Liver (tissue), 7 donors: ENCODE measurements at regions not wholly inside any gene's neighbourhood (a gene's known extent, or its start where the extent isn't known, plus 50 kb on each side); places are given as distances from the start of the nearest gene placed in this dataset.

Source experiments
- DNase-seq: peaks from one replicate; pipeline ENCODE4 v3.0.0-alpha.2; 2017; ENCODE audit warnings: low spot score
- H3K27ac ChIP-seq, 2 donors: one replicate each; pipeline ENCODE4 v1.7.0; 2013; ENCODE audit warnings: inconsistent platforms in 2 of 2, low read length in 2 of 2, control low read depth in 1 of 2, low read depth in 1 of 2, mild to moderate bottlenecking in 1 of 2
- H3K27me3 ChIP-seq, 4 donors: one replicate each; pipeline versions ENCODE4 v1.6.1 to v1.7.0; 2013; ENCODE audit warnings: low read length in 3 of 4, inconsistent platforms in 1 of 4, mild to moderate bottlenecking in 1 of 4, moderate library complexity in 1 of 4; ENCODE audit not compliant: control insufficient read depth in 4 of 4, insufficient read depth in 4 of 4
- H3K36me3 ChIP-seq, 4 donors: one replicate each; pipeline versions ENCODE4 v1.6.1 to v1.7.0; 2013; ENCODE audit warnings: low read length in 3 of 4, mild to moderate bottlenecking in 3 of 4, low read depth in 1 of 4, moderate library complexity in 1 of 4; ENCODE audit not compliant: control insufficient read depth in 4 of 4, insufficient read depth in 3 of 4
- H3K4me1 ChIP-seq, 4 donors: one replicate each; pipeline versions ENCODE4 v1.6.1 to v1.7.0; 2013; ENCODE audit warnings: low read length in 3 of 4, mild to moderate bottlenecking in 3 of 4, moderate library complexity in 1 of 4; ENCODE audit not compliant: control insufficient read depth in 4 of 4, insufficient read depth in 4 of 4
- H3K4me3 ChIP-seq, 3 donors: one replicate each; pipeline versions ENCODE4 v1.6.1 to v1.7.0; 2013; ENCODE audit warnings: low read length in 3 of 3, control low read depth in 1 of 3, low read depth in 1 of 3, mild to moderate bottlenecking in 1 of 3
- H3K9ac ChIP-seq, 2 donors: one replicate each; pipeline ENCODE4 v1.7.0; 2013; ENCODE audit warnings: low read length in 2 of 2, mild to moderate bottlenecking in 2 of 2, moderate library complexity in 2 of 2, control low read depth in 1 of 2, low read depth in 1 of 2
- H3K9me3 ChIP-seq, 4 donors: one replicate each; pipeline versions ENCODE4 v1.6.1 to v1.7.0; 2013; ENCODE audit warnings: low read length in 3 of 4; ENCODE audit not compliant: control insufficient read depth in 4 of 4
- EGR1 ChIP-seq, 2 donors: IDR thresholded peaks; 2 replicates each; pipeline ENCODE4 v1.6.1; 2016 to 2018; ENCODE audit warnings: antibody characterized with exemption in 2 of 2, low read depth in 2 of 2
- FOXA1 ChIP-seq: IDR thresholded peaks from 2 replicates; pipeline ENCODE4 v1.6.1; 2016; ENCODE audit warnings: antibody characterized with exemption
- FOXA2 ChIP-seq: IDR thresholded peaks from 2 replicates; pipeline ENCODE4 v1.6.1; 2016; ENCODE audit warnings: antibody characterized with exemption
- HNF4A ChIP-seq, 2 donors: conservative IDR thresholded peaks; 2 replicates each; pipeline ENCODE4 v1.6.1; 2016; ENCODE audit warnings: antibody characterized with exemption in 2 of 2, mild to moderate bottlenecking in 2 of 2
- JUND ChIP-seq, 2 donors: IDR thresholded peaks; 2 replicates each; pipeline ENCODE4 v1.6.1; 2016; ENCODE audit warnings: antibody characterized with exemption in 2 of 2
- NR2F2 ChIP-seq: IDR thresholded peaks from 2 replicates; pipeline ENCODE4 v1.6.1; 2016; ENCODE audit warnings: antibody characterized with exemption
- RAD21 ChIP-seq, 2 donors: IDR thresholded peaks; 2 replicates each; pipeline ENCODE4 v1.6.1; 2016; ENCODE audit warnings: antibody characterized with exemption in 2 of 2, mild to moderate bottlenecking in 2 of 2
- RXRA ChIP-seq, 2 donors: IDR thresholded peaks; 2 replicates each; pipeline ENCODE4 v1.6.1; 2017 to 2018; ENCODE audit warnings: antibody characterized with exemption in 2 of 2, mild to moderate bottlenecking in 1 of 2
- SP1 ChIP-seq: IDR thresholded peaks from 2 replicates; pipeline ENCODE4 v1.6.1; 2018; ENCODE audit warnings: antibody characterized with exemption, mild to moderate bottlenecking
- TAF1 ChIP-seq: conservative IDR thresholded peaks from 2 replicates; pipeline ENCODE4 v1.6.1; 2016; ENCODE audit warnings: antibody characterized with exemption, mild to moderate bottlenecking
- YY1 ChIP-seq: IDR thresholded peaks from 2 replicates; pipeline ENCODE4 v1.6.1; 2016; ENCODE audit warnings: antibody characterized with exemption, mild to moderate bottlenecking
- TF ChIP-seq, protein P1 (sequence below): IDR thresholded peaks from 2 replicates; pipeline ENCODE4 v1.6.1; 2016; ENCODE audit warnings: antibody characterized with exemption, mild to moderate bottlenecking
- TF ChIP-seq, protein P2 (sequence below): IDR thresholded peaks from 2 replicates; pipeline ENCODE4 v1.6.1; 2016; ENCODE audit warnings: antibody characterized with exemption
- TF ChIP-seq, protein P3 (sequence below): IDR thresholded peaks from 2 replicates; pipeline ENCODE4 v1.6.1; 2016; ENCODE audit warnings: antibody characterized with exemption
- TF ChIP-seq, protein P4 (sequence below): IDR thresholded peaks from 2 replicates; pipeline ENCODE4 v1.6.1; 2016; ENCODE audit warnings: antibody characterized with exemption
- TF ChIP-seq, protein P5 (sequence below): fragments of 150-350 bp; IDR thresholded peaks from 2 replicates; pipeline ENCODE4 v1.5.1; 2017; ENCODE audit warnings: improper control_type of control experiment, low read depth, low read length; ENCODE audit not compliant: missing input control
- donor health status: healthy.
- donor health status: healthy.
- donor health status: healthy.
- donor health status: healthy.

DNA sequence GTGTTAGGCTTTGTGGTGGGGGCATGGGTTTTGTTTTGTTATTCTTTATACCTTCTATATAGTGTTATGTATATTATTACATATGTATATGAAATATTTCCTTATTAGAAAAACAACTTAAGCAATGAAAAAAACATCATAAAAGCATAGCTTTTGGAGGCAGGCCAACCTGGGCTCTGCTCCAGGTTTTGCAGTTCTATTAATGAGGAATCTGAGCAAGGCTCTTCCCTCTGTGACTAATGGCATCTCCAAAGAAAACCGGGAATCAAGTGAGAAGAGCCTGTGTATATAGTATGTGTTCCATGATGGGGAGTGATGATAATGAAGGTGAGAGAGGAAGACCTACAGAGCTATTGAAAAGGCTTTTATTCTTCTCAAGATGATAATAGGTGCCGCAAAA is 291.1 kb downstream of the CLIC5 start (continued):
- TF ChIP-seq NR2F2 = no peak

DNA sequence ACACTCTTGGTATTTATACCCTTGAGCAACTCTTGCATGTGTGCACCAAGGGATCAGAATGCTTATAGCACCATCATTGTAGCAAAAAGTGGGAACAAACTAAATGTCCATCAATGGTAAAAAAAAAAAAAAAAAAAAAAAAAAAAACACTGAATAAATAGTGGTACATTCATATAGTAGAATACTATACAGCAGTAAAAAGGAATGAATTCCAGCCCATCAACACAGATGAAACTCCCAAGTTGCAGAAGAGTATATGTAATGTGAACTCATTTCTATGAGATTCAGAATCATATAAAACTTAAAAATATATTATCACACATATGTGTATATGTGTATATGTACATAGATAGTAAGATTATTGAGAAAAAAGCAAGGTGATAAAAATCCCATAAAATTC is 291.6 kb downstream of the CLIC5 start:
- no peaks in the 10 kb centered on the region for H3K27me3 ChIP-seq
- H3K27ac ChIP-seq = no peak overlapping the region
- H3K4me3 ChIP-seq = no peak overlapping the region
- no peak for TF ChIP-seq HNF4A (conservative IDR thresholded peaks at IDR 0.05)
- no peak for TF ChIP-seq FOXA2
- no peak for TF ChIP-seq RXRA (IDR thresholded peaks at IDR 0.05)
- TF ChIP-seq, protein P1, sequence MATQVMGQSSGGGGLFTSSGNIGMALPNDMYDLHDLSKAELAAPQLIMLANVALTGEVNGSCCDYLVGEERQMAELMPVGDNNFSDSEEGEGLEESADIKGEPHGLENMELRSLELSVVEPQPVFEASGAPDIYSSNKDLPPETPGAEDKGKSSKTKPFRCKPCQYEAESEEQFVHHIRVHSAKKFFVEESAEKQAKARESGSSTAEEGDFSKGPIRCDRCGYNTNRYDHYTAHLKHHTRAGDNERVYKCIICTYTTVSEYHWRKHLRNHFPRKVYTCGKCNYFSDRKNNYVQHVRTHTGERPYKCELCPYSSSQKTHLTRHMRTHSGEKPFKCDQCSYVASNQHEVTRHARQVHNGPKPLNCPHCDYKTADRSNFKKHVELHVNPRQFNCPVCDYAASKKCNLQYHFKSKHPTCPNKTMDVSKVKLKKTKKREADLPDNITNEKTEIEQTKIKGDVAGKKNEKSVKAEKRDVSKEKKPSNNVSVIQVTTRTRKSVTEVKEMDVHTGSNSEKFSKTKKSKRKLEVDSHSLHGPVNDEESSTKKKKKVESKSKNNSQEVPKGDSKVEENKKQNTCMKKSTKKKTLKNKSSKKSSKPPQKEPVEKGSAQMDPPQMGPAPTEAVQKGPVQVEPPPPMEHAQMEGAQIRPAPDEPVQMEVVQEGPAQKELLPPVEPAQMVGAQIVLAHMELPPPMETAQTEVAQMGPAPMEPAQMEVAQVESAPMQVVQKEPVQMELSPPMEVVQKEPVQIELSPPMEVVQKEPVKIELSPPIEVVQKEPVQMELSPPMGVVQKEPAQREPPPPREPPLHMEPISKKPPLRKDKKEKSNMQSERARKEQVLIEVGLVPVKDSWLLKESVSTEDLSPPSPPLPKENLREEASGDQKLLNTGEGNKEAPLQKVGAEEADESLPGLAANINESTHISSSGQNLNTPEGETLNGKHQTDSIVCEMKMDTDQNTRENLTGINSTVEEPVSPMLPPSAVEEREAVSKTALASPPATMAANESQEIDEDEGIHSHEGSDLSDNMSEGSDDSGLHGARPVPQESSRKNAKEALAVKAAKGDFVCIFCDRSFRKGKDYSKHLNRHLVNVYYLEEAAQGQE = no peak
- TF ChIP-seq TAF1 = no peak
- no peak for TF ChIP-seq YY1
- no peak for TF ChIP-seq JUND (IDR thresholded peaks at IDR 0.05)
- TF ChIP-seq, protein P2, sequence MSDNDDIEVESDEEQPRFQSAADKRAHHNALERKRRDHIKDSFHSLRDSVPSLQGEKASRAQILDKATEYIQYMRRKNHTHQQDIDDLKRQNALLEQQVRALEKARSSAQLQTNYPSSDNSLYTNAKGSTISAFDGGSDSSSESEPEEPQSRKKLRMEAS = no peak
- no peak for TF ChIP-seq SP1
- TF ChIP-seq NR2F2 = no peak
- TF ChIP-seq FOXA1 = no peak
- TF ChIP-seq, protein P3, sequence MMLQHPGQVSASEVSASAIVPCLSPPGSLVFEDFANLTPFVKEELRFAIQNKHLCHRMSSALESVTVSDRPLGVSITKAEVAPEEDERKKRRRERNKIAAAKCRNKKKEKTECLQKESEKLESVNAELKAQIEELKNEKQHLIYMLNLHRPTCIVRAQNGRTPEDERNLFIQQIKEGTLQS = no peak
- TF ChIP-seq RAD21 (IDR thresholded peaks at IDR 0.05) = no peak
- no peak for TF ChIP-seq EGR1 (IDR thresholded peaks at IDR 0.05; ENCODE audit: low read depth in 2 of 2)
- TF ChIP-seq, protein P4, sequence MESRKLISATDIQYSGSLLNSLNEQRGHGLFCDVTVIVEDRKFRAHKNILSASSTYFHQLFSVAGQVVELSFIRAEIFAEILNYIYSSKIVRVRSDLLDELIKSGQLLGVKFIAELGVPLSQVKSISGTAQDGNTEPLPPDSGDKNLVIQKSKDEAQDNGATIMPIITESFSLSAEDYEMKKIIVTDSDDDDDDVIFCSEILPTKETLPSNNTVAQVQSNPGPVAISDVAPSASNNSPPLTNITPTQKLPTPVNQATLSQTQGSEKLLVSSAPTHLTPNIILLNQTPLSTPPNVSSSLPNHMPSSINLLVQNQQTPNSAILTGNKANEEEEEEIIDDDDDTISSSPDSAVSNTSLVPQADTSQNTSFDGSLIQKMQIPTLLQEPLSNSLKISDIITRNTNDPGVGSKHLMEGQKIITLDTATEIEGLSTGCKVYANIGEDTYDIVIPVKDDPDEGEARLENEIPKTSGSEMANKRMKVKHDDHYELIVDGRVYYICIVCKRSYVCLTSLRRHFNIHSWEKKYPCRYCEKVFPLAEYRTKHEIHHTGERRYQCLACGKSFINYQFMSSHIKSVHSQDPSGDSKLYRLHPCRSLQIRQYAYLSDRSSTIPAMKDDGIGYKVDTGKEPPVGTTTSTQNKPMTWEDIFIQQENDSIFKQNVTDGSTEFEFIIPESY = no peak
- TF ChIP-seq, protein P5, sequence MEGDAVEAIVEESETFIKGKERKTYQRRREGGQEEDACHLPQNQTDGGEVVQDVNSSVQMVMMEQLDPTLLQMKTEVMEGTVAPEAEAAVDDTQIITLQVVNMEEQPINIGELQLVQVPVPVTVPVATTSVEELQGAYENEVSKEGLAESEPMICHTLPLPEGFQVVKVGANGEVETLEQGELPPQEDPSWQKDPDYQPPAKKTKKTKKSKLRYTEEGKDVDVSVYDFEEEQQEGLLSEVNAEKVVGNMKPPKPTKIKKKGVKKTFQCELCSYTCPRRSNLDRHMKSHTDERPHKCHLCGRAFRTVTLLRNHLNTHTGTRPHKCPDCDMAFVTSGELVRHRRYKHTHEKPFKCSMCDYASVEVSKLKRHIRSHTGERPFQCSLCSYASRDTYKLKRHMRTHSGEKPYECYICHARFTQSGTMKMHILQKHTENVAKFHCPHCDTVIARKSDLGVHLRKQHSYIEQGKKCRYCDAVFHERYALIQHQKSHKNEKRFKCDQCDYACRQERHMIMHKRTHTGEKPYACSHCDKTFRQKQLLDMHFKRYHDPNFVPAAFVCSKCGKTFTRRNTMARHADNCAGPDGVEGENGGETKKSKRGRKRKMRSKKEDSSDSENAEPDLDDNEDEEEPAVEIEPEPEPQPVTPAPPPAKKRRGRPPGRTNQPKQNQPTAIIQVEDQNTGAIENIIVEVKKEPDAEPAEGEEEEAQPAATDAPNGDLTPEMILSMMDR = no peak
- no peak for DNase-seq
- H3K9ac ChIP-seq = no peak overlapping the region
- no peaks in the 10 kb centered on the region for H3K4me1 ChIP-seq
- peaks cover 0 to 7% (median 0%) of the 10 kb centered on the region in 4 donors for H3K9me3 ChIP-seq
- H3K36me3 ChIP-seq = no peaks in the 10 kb centered on the region
